IPS-NIHi7 (cell line): ENCODE measurements at regions not wholly inside any gene's neighbourhood (a gene's known extent, or its start where the extent isn't known, plus 50 kb on each side); places are given as distances from the start of the nearest gene placed in this dataset.
"Not testable (repeated sequence)": the region's sequence is repeated elsewhere in the genome, so short reads cannot be mapped to it uniquely, and the experiment has no call there.

Source experiments
- DNase-seq: peaks from one replicate; pipeline ENCODE4 v3.0.0; 2012; ENCODE audit warnings: mixed read lengths; ENCODE audit errors: extremely low spot score

GRCh38 chr3:18556503-18557135 is 131.5 kb upstream of the SATB1 start:
- no peak for DNase-seq

- no peak for DNase-seq
Observed at GRCh38 chr3:18556001-18556408, 130.9 kb upstream of the SATB1 start.

- DNase-seq: not testable (repeated sequence)
Observed at GRCh38 chr3:18552579-18553105, 127.5 kb upstream of the SATB1 start.

- no peak for DNase-seq
Observed at GRCh38 chr3:18546632-18547031, 121.5 kb upstream of the SATB1 start.

- DNase-seq: no peak
Observed at GRCh38 chr3:18544146-18544545, 119.0 kb upstream of the SATB1 start.

GRCh38 chr3:18538463-18539230 is 113.5 kb upstream of the SATB1 start:
- DNase-seq: no peak

- no peak for DNase-seq
Observed at GRCh38 chr3:18533039-18533438, 107.9 kb upstream of the SATB1 start.

GRCh38 chr3:18531662-18532061 is 106.5 kb upstream of the SATB1 start:
- DNase-seq: no peak

- DNase-seq: no peak
Observed at GRCh38 chr3:18529631-18530030, 104.5 kb upstream of the SATB1 start.

- DNase-seq: no peak
Observed at GRCh38 chr3:18527691-18528090, 102.6 kb upstream of the SATB1 start.

GRCh38 chr3:18526667-18527066 is 101.5 kb upstream of the SATB1 start:
- no peak for DNase-seq

GRCh38 chr3:18516170-18516569 is 91.0 kb upstream of the SATB1 start:
- not testable (repeated sequence) for DNase-seq

GRCh38 chr3:18513091-18513490 is 88.0 kb upstream of the SATB1 start:
- no peak for DNase-seq

GRCh38 chr3:18512007-18512406 is 86.9 kb upstream of the SATB1 start:
- no peak for DNase-seq

- no peak for DNase-seq
Observed at GRCh38 chr3:18510947-18511346, 85.8 kb upstream of the SATB1 start.

GRCh38 chr3:18507333-18507732 is 82.2 kb upstream of the SATB1 start:
- DNase-seq: no peak

- no peak for DNase-seq
Observed at GRCh38 chr3:18505056-18505455, 79.9 kb upstream of the SATB1 start.

- DNase-seq: no peak
Observed at GRCh38 chr3:18501679-18502343, 76.7 kb upstream of the SATB1 start.

GRCh38 chr3:18500322-18500721 is 75.2 kb upstream of the SATB1 start:
- DNase-seq: no peak

GRCh38 chr3:18499301-18499700 is 74.2 kb upstream of the SATB1 start:
- DNase-seq: no peak

- DNase-seq: no peak
Observed at GRCh38 chr3:18494251-18494650, 69.1 kb upstream of the SATB1 start.

GRCh38 chr3:18489939-18490338 is 64.8 kb upstream of the SATB1 start:
- no peak for DNase-seq

GRCh38 chr3:18483226-18483625 is 58.1 kb upstream of the SATB1 start:
- DNase-seq: no peak
